ENCODE measurements at regions not wholly inside any gene's neighbourhood (a gene's known extent, or its start where the extent isn't known, plus 50 kb on each side); places are given as distances from the start of the nearest gene placed in this dataset.

GRCh38 chr13:73433890-73434289 is 375.1 kb downstream of the KLF5 start:
- TF ChIP-seq ZNF211 (tag by site-specific recombination; IDR thresholded peaks at IDR 0.05; ENCODE audit: low read depth): no peak
- no peak for TF ChIP-seq SETDB1 (IDR thresholded peaks at IDR 0.05; ENCODE audit: insufficient read length, low read length)
- TF ChIP-seq ZNF76 (tag by site-specific recombination; IDR thresholded peaks at IDR 0.05; ENCODE audit: borderline replicate concordance, low read depth): no peak
- TF ChIP-seq ZNF416 (tag by site-specific recombination; IDR thresholded peaks at IDR 0.05): no peak

All from HEK293 (cell line).